Duodenal mucosa (tissue), 2 donors: ENCODE measurements at regions not wholly inside any gene's neighbourhood (a gene's known extent, or its start where the extent isn't known, plus 50 kb on each side); places are given as distances from the start of the nearest gene placed in this dataset.

ENCODE experiments used
- H3K27ac ChIP-seq: one replicate; pipeline ENCODE4 v1.7.0; 2013; ENCODE audit warnings: low read depth, low read length
- H3K27me3 ChIP-seq, 2 donors: one replicate each; pipeline ENCODE4 v1.7.0; 2013; ENCODE audit warnings: low read length in 2 of 2, control low read depth in 1 of 2; ENCODE audit not compliant: insufficient read depth in 2 of 2, control insufficient read depth in 1 of 2
- H3K36me3 ChIP-seq, 2 donors: one replicate each; pipeline ENCODE4 v1.7.0; 2013; ENCODE audit warnings: low read length in 2 of 2, control low read depth in 1 of 2; ENCODE audit not compliant: insufficient read depth in 2 of 2, control insufficient read depth in 1 of 2
- H3K4me1 ChIP-seq, 2 donors: one replicate each; pipeline ENCODE4 v1.7.0; 2013; ENCODE audit warnings: low read length in 2 of 2, control low read depth in 1 of 2; ENCODE audit not compliant: insufficient read depth in 2 of 2, control insufficient read depth in 1 of 2
- H3K4me3 ChIP-seq, 2 donors: one replicate each; pipeline ENCODE4 v1.7.0; 2013; ENCODE audit warnings: low read length in 2 of 2, low read depth in 1 of 2
- H3K9ac ChIP-seq, 2 donors: one replicate each; pipeline ENCODE4 v1.7.0; 2013; ENCODE audit warnings: low read length in 2 of 2, low read depth in 1 of 2
- H3K9me3 ChIP-seq, 2 donors: one replicate each; pipeline ENCODE4 v1.7.0; 2013; ENCODE audit warnings: low read length in 2 of 2, control low read depth in 1 of 2; ENCODE audit not compliant: control insufficient read depth in 1 of 2

DNA sequence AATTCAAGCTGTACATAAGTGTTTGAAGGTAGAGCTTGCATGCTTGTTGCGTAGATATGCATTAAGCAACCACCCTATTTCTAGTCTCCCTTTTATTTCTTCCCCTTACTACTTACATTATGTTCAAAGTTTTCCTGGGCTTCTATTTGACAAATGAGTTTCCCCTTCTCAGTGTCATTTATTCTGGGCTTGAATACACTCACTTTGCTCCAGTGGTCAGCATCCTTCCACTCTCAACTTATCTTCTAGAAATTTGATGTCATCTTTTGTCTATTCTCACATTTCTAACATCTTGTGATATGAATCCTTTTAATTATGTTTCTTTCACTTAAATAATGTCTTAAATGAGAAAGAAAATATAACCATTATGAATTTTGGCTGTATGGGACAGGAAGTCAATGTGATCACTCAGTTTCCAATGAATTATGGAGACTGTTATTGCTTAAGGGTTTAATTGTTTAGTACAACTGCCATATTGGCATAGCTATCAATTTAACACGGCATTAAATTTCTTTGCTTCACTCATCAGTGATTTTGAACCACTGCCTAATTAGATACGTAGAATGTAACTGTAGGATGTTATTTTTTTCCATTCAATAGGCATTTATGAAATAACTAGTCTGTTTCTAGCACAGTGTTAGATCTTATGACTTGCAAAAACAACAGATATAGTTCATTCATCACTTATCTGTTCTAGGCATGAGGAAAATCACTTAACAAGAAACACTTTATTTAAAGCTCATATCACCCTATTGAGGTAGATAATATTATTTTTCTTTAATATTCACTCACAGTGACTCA lies 105.5 kb upstream of the CDH12 start:
- Histone ChIP-seq H3K9me3 (no peaks in the 10 kb centered on the region), H3K9ac (no peak overlapping the region), H3K36me3 (no peaks in the 10 kb centered on the region), H3K27ac (no peak overlapping the region), H3K4me1 (no peaks in the 10 kb centered on the region), H3K4me3 (no peak overlapping the region), H3K27me3 (no peaks in the 10 kb centered on the region)

DNA sequence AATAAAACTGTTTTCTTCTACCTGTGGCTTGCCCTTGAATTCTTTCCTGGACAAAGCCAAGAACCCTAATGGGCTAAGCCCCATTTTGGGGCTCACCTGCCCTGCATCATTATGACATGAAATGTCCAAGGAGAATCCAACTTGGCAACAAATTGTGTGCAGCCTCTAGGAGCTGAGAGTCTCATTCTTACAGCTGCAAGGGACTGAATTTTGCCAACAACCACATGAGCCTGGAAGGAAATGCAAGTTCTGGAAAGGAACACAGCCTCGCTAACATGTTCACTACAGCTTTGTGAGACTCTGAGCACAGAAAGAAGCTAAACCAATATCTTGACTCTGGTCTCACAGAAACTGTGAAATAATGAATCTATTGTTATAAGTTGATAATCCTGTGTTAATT lies 94.8 kb upstream of the CDH12 start:
- no peaks in the 10 kb centered on the region for H3K9me3 ChIP-seq
- H3K36me3 ChIP-seq = no peaks in the 10 kb centered on the region
- H3K27ac ChIP-seq = no peak overlapping the region
- H3K27me3 ChIP-seq = no peaks in the 10 kb centered on the region
- H3K4me3 ChIP-seq = no peak overlapping the region
- H3K9ac ChIP-seq = no peak overlapping the region
- H3K4me1 ChIP-seq = no peaks in the 10 kb centered on the region

DNA sequence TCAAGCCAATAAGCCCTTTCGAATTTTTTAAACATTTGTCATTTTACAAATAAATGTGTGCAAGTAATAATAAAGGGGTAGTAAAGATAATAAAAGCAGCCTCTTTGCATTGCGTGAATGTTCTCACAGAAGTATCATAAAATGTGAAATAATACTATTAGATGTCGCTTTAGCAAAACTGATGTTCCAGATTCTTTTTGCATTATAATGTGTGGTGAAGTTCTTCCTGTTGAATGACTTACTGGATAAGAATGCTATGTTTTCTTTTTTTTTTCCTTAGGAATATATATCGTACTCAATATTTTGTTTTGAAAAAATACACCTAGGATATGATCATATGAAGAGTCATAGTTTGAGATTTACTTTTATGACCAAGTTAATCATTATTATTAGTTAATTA lies 85.2 kb upstream of the CDH12 start:
- H3K9ac ChIP-seq = no peak overlapping the region
- no peaks in the 10 kb centered on the region for H3K27me3 ChIP-seq
- no peak overlapping the region for H3K4me3 ChIP-seq
- H3K36me3 ChIP-seq = no peaks in the 10 kb centered on the region
- H3K4me1 ChIP-seq = no peaks in the 10 kb centered on the region
- peaks cover 0 to 4% of the 10 kb centered on the region in 2 donors for H3K9me3 ChIP-seq
- H3K27ac ChIP-seq = no peak overlapping the region

DNA sequence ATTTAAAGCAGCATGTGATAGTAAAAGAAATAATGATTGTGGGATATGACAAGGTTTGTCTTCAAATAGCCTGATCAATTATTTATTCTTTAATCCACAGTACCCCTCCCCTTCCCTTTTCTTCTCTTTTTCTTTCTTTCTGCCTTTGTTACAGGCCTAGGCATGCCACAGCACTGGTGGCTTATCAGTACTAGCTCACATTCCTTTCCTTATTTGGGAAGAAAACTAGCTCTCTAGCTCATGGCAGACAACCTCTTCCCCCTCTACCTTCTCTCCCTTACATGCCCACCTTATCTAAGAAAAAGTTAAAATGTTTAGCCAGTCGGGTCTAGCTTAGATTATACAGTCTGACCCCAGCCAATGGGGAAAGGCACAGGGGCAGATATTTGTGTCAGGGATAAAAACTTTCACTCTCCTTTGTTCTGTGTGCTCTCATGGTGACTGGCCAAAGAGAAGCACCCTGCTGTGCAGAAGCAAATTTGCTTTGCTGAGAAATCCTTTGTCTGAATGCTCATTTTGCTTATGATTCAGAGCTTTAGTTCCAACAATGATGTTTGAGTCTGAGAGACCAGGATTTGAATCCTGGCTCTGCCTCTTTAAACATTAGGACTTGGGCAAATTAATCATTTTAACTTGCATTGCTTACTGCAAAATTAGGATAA lies 75.8 kb upstream of the CDH12 start:
- Histone ChIP-seq H3K27me3 (no peaks in the 10 kb centered on the region), H3K27ac (no peak overlapping the region), H3K4me3 (no peak overlapping the region), H3K36me3 (no peaks in the 10 kb centered on the region), H3K9ac (no peak overlapping the region), H3K9me3 (no peaks in the 10 kb centered on the region), H3K4me1 (no peaks in the 10 kb centered on the region)

DNA sequence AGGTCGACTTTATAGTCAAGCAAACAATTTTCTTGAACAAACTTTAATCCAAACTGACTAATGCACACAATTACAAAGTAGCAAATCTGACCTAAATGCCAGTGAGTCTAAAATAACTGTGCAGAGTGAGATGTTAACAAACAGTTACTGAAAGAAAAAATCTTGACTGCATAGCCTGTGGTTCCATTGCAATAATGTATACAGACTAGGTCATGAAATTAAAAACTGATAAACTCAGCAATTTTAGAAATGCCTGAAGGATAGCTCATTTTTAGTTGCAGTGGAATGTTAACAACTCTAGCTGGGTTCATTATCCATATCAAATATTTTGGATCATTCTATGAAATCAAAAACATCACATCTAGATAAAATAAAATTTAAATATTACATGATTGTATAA lies 73.4 kb upstream of the CDH12 start:
- no peak overlapping the region for H3K27ac ChIP-seq
- no peaks in the 10 kb centered on the region for H3K36me3 ChIP-seq
- no peaks in the 10 kb centered on the region for H3K4me1 ChIP-seq
- no peaks in the 10 kb centered on the region for H3K27me3 ChIP-seq
- no peak overlapping the region for H3K9ac ChIP-seq
- no peak overlapping the region for H3K4me3 ChIP-seq
- H3K9me3 ChIP-seq = no peaks in the 10 kb centered on the region

DNA sequence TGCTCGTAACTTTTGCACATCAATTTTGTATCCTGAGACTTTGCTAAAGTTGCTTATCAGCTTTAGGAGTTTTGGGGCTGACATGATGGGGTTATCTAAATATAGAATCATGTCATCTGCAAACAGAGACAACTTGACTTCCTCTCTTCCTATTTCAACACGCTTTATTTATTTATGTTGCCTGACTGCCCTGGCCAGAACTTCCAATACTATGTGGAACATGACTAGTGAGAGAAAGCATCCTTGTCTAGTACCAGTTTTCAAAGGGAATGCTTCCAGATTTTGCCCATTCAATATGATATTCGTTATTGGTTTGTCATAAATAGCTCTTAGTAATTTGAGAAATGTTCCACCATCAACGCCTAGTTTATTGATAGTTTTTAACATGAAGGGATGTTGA lies 65.4 kb upstream of the CDH12 start:
- no peak overlapping the region for H3K9ac ChIP-seq
- H3K9me3 ChIP-seq = no peaks in the 10 kb centered on the region
- H3K36me3 ChIP-seq = no peaks in the 10 kb centered on the region
- no peak overlapping the region for H3K4me3 ChIP-seq
- H3K4me1 ChIP-seq = no peaks in the 10 kb centered on the region
- no peaks in the 10 kb centered on the region for H3K27me3 ChIP-seq
- no peak overlapping the region for H3K27ac ChIP-seq

DNA sequence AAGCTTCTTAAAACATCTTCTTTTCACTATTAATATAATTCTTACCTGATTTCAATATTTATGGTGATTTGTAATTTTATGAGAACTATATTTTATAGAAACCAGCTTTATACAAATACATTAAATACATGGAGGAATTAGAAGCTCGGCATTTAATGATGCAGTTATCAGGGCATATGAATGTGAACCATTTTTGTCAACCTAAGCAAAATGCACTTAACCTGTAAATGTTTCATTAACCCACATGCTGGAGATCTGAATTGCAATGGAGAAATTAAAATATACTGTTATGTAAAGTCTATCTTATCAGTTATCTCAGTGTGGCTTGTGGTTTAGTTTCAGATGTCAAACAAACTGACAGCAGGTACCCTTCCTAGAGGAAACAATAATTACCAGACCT lies 63.2 kb upstream of the CDH12 start:
- Histone ChIP-seq H3K36me3 (no peaks in the 10 kb centered on the region), H3K4me3 (no peak overlapping the region), H3K9ac (no peak overlapping the region), H3K4me1 (no peaks in the 10 kb centered on the region), H3K27me3 (no peaks in the 10 kb centered on the region), H3K27ac (no peak overlapping the region), H3K9me3 (no peaks in the 10 kb centered on the region)

DNA sequence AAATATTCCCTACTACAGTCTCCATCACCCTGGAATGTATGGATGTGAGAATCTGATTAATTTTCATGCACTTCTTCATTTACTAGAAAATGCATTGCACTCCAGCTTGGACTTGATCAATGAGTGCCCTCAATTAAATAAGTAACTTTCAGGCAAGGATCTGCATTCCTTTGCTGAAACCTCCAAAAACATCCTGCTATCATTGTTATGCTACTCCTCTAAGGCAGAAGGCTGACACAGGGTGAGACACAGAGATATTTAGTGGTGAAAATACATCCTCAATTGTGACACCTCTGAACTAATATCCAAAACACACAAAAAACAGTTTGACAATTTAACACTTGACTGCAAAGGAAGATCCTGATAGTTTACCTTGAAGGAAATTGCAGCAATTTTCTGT lies 57.9 kb upstream of the CDH12 start:
- Histone ChIP-seq H3K4me1 (no peaks in the 10 kb centered on the region), H3K9me3 (no peaks in the 10 kb centered on the region), H3K36me3 (no peaks in the 10 kb centered on the region), H3K9ac (no peak overlapping the region), H3K27ac (no peak overlapping the region), H3K4me3 (no peak overlapping the region), H3K27me3 (no peaks in the 10 kb centered on the region)

DNA sequence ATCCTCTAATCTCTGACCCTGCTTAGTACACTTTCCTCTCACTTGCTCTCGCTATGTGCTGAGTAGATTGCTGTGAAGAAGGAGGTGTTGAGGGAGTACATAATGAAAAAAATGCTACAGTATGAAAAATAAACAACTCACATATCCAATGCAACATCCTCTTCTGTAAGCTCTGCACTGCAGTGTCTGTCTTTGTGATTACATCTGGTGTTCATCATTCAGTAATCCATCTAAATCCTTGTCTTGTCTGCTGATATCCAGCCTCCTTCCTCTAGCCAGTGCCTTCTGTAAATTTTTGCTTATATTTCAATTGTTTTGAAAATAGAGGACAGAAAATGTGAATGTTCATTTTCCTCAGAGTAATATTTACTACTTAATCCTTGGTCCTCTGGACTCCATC lies 57.4 kb upstream of the CDH12 start:
- Histone ChIP-seq H3K9ac (no peak overlapping the region), H3K36me3 (no peaks in the 10 kb centered on the region), H3K9me3 (no peaks in the 10 kb centered on the region), H3K27ac (no peak overlapping the region), H3K4me3 (no peak overlapping the region), H3K4me1 (no peaks in the 10 kb centered on the region), H3K27me3 (no peaks in the 10 kb centered on the region)

DNA sequence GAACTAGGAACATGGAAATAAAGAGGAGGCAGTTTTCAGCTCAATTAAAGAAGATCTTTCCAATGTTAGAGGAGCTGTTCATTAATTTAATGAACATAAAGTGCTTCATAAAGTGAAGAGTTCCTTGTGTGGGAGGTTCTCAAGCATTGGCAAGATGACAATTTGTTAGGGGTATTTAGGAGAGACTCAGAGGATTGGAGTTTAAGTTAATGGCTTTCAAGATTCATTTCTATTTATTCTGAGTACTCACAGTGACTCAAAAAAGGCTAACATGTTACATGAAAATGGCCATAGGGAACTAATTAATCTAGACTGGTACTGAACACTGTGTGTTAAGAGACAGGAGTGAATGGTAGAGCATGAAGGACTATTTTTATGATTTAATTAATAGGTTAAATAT lies 55.4 kb upstream of the CDH12 start:
- Histone ChIP-seq H3K27me3 (no peaks in the 10 kb centered on the region), H3K27ac (no peak overlapping the region), H3K4me1 (no peaks in the 10 kb centered on the region), H3K9me3 (no peaks in the 10 kb centered on the region), H3K9ac (no peak overlapping the region), H3K36me3 (no peaks in the 10 kb centered on the region), H3K4me3 (no peak overlapping the region)
